ENCODE measurements at regions not wholly inside any gene's neighbourhood (a gene's known extent, or its start where the extent isn't known, plus 50 kb on each side); places are given as distances from the start of the nearest gene placed in this dataset.

DNA sequence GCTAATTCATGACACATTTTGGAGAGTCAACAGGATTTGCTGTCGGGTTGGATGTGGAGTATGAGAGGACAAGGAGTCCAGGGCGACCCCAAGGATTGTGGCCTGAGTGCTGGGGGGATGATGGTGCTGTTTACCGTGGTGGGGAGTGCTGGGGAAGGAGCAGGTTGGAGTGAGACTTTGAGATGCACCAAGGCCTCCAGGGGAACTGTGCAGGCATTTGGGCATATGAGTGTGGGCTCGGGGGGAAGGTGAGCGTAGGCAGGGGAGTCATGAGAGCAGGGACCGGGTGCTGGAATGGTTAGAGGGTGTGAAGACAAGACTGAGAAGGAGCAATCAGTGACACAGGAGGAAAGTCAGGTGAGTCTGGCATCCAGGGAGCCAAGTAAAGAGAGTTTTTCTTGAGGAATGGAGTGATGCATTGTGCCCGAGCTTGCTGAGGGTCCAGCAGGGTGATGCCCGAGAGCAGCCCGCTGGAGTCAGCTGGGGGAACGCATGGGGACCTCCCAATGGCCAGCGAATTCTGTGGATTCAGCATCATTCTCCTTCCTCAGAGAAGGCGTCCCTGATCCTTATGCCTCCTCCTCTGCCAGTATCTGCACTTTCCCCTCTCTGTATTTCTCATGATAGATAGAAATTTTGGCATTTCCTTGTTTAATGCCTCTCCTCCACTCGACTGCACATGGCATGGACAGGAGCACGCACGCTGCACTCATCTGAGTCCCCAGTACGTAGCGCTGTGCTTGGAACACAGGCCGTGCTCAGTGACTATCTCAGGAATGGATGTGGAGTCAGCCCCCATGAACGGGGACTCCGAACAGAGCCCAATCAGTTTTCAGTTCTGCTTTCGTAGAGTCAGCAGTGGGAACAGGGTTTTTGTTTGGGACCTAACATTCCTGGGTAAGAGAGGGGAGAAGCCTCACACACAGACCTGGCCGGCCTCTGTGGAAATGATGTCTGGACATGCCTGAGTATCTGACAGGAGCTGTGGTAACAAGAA is 52.1 kb upstream of the ETV3 start:
- no peak for DNase-seq (ENCODE audit: low spot score)

- no peak for DNase-seq (ENCODE audit: low spot score)
Observed at GRCh38 chr1:157189096-157189495, 50.9 kb upstream of the ETV3 start.

Measured in cerebellar cortex (tissue), 1 donor.